ENCODE measurements at regions not wholly inside any gene's neighbourhood (a gene's known extent, or its start where the extent isn't known, plus 50 kb on each side); places are given as distances from the start of the nearest gene placed in this dataset.
A peak's percentile ranks its signal among the peaks of the same experiment; 100 is the strongest.

GRCh38 chr7:52897288-52897687, 138.1 kb upstream of the POM121L12 start:
- no peak for DNase-seq (ENCODE audit: low spot score)

GRCh38 chr7:52877240-52877639, 158.2 kb upstream of the POM121L12 start:
- no peak for DNase-seq (ENCODE audit: low spot score)

GRCh38 chr7:52876402-52876801, 159.0 kb upstream of the POM121L12 start:
- no peak for DNase-seq (ENCODE audit: low spot score)

- no peak for DNase-seq (ENCODE audit: low spot score)
Measured at GRCh38 chr7:52863652-52864051, 171.8 kb upstream of the POM121L12 start.

- no peak for DNase-seq (ENCODE audit: low spot score)
Measured at GRCh38 chr7:52862321-52862720, 173.1 kb upstream of the POM121L12 start.

- DNase-seq (ENCODE audit: low spot score) = no peak
Measured at GRCh38 chr7:52857367-52857766, 178.1 kb upstream of the POM121L12 start.

GRCh38 chr7:52854681-52855080, 180.8 kb upstream of the POM121L12 start:
- DNase-seq (ENCODE audit: low spot score) = no peak

- no peak for DNase-seq (ENCODE audit: low spot score)
Measured at GRCh38 chr7:52851547-52851946, 183.9 kb upstream of the POM121L12 start.

- DNase-seq (ENCODE audit: low spot score) = no peak
Measured at GRCh38 chr7:52843436-52843835, 192.0 kb upstream of the POM121L12 start.

- DNase-seq (ENCODE audit: low spot score) = no peak
Measured at GRCh38 chr7:52842202-52842900, 193.1 kb upstream of the POM121L12 start.

GRCh38 chr7:52838981-52839411, 196.4 kb upstream of the POM121L12 start:
- no peak for DNase-seq (ENCODE audit: low spot score)

- peak; percentile 64 for DNase-seq (ENCODE audit: low spot score)
Measured at GRCh38 chr7:52831321-52831720, 204.1 kb upstream of the POM121L12 start.

GRCh38 chr7:52830801-52831200, 204.6 kb upstream of the POM121L12 start:
- DNase-seq (ENCODE audit: low spot score) = no peak

GRCh38 chr7:52826515-52827265, 208.7 kb upstream of the POM121L12 start:
- DNase-seq (ENCODE audit: low spot score) = no peak

GRCh38 chr7:52825611-52826010, 209.8 kb upstream of the POM121L12 start:
- DNase-seq (ENCODE audit: low spot score) = no peak

- DNase-seq (ENCODE audit: low spot score) = no peak
Measured at GRCh38 chr7:52811537-52811936, 223.9 kb upstream of the POM121L12 start.

- DNase-seq (ENCODE audit: low spot score) = no peak
Measured at GRCh38 chr7:52799817-52800216, 235.6 kb upstream of the POM121L12 start.

GRCh38 chr7:52797801-52798200, 237.6 kb upstream of the POM121L12 start:
- no peak for DNase-seq (ENCODE audit: low spot score)

- DNase-seq (ENCODE audit: low spot score) = no peak
Measured at GRCh38 chr7:52794621-52795020, 240.8 kb upstream of the POM121L12 start.

- no peak for DNase-seq (ENCODE audit: low spot score)
Measured at GRCh38 chr7:52791176-52791700, 244.2 kb upstream of the POM121L12 start.

GRCh38 chr7:52786174-52786573, 249.3 kb upstream of the POM121L12 start:
- no peak for DNase-seq (ENCODE audit: low spot score)

- no peak for DNase-seq (ENCODE audit: low spot score)
Measured at GRCh38 chr7:52782348-52782747, 253.1 kb upstream of the POM121L12 start.

GRCh38 chr7:52781250-52781649, 254.2 kb upstream of the POM121L12 start:
- DNase-seq (ENCODE audit: low spot score) = no peak
